ENCODE measurements at regions not wholly inside any gene's neighbourhood (a gene's known extent, or its start where the extent isn't known, plus 50 kb on each side); places are given as distances from the start of the nearest gene placed in this dataset.

- no peak for TF ChIP-seq CTCF (IDR thresholded peaks at IDR 0.05; ENCODE audit: insufficient read depth in 1 of 2, low read depth in 1 of 2, low read length in 1 of 2, severe bottlenecking in 1 of 2, unreplicated experiment in 1 of 2)
- Histone ChIP-seq H3K9me3 (no peaks in the 10 kb centered on the region), H3K4me3 (ENCODE audit: low read depth, low read length) (no peak overlapping the region), H3K27me3 (replicated peaks; ENCODE audit: control insufficient read depth, insufficient read depth, low read length) (no peaks in the 10 kb centered on the region), H3K36me3 (ENCODE audit: control insufficient read depth, insufficient read depth, low read length) (no peaks in the 10 kb centered on the region), H3K4me1 (no peaks in the 10 kb centered on the region; the same call in 1 of the 2 replicates)
- POLR2A ChIA-PET: no interaction called here
- no peaks in the 10 kb centered on the region for H3K9me3 Mint-ChIP-seq (ENCODE audit: unreplicated experiment)
- no peak overlapping the region for H3K4me3 Mint-ChIP-seq (ENCODE audit: unreplicated experiment)
- peaks cover 6% of the 10 kb centered on the region for H3K4me1 Mint-ChIP-seq (ENCODE audit: low read depth, unreplicated experiment)
- DNase-seq: no peak
- H3K36me3 Mint-ChIP-seq (ENCODE audit: insufficient read depth, unreplicated experiment): peaks cover 6% of the 10 kb centered on the region
- CTCF ChIA-PET: no interaction called here
- H3K27ac Mint-ChIP-seq (ENCODE audit: unreplicated experiment): no peak overlapping the region
- no peaks in the 10 kb centered on the region for H3K27me3 Mint-ChIP-seq (ENCODE audit: insufficient read depth, unreplicated experiment)
- no TSS peak for BruUV-seq (replicated peaks)
- intact Hi-C loops (cut with micrococcal nuclease; ENCODE audit: unreplicated experiment): loop anchor here (5.0 kb wide), 1 partner anchor 122 kb away; no protein-coding TSS in a partner anchor
Measured at GRCh38 chr6:144353871-144354314, 68.8 kb downstream of the UTRN start.

GRCh38 chr6:144359783-144360182 is 74.6 kb downstream of the UTRN start:
- no peaks in the 10 kb centered on the region for H3K27me3 ChIP-seq (replicated peaks; ENCODE audit: control insufficient read depth, insufficient read depth, low read length)
- no peaks in the 10 kb centered on the region for H3K36me3 ChIP-seq (ENCODE audit: control insufficient read depth, insufficient read depth, low read length)
- H3K4me1 ChIP-seq: no peaks in the 10 kb centered on the region; the same call in 1 of the 2 replicates
- Mint-ChIP-seq H3K27ac (ENCODE audit: unreplicated experiment) (no peak overlapping the region), H3K27me3 (ENCODE audit: insufficient read depth, unreplicated experiment) (no peaks in the 10 kb centered on the region), H3K4me1 (ENCODE audit: low read depth, unreplicated experiment) (peaks cover 23% of the 10 kb centered on the region), H3K9me3 (ENCODE audit: unreplicated experiment) (no peaks in the 10 kb centered on the region), H3K4me3 (ENCODE audit: unreplicated experiment) (no peak overlapping the region), H3K36me3 (ENCODE audit: insufficient read depth, unreplicated experiment) (peaks cover 24% of the 10 kb centered on the region)
- BruUV-seq (replicated peaks): no TSS peak
- CTCF ChIA-PET: no interaction called here
- H3K9me3 ChIP-seq: no peaks in the 10 kb centered on the region
- no peak for TF ChIP-seq CTCF (IDR thresholded peaks at IDR 0.05; ENCODE audit: insufficient read depth in 1 of 2, low read depth in 1 of 2, low read length in 1 of 2, severe bottlenecking in 1 of 2, unreplicated experiment in 1 of 2)
- POLR2A ChIA-PET: no interaction called here
- intact Hi-C loops (cut with micrococcal nuclease; ENCODE audit: unreplicated experiment): no loop called here
- H3K4me3 ChIP-seq (ENCODE audit: low read depth, low read length): no peak overlapping the region
- no peak for DNase-seq

GRCh38 chr6:144360401-144360800 is 75.3 kb downstream of the UTRN start:
- Mint-ChIP-seq H3K27ac (ENCODE audit: unreplicated experiment) (no peak overlapping the region), H3K4me1 (ENCODE audit: low read depth, unreplicated experiment) (peaks cover 23% of the 10 kb centered on the region), H3K4me3 (ENCODE audit: unreplicated experiment) (no peak overlapping the region), H3K9me3 (ENCODE audit: unreplicated experiment) (no peaks in the 10 kb centered on the region), H3K27me3 (ENCODE audit: insufficient read depth, unreplicated experiment) (no peaks in the 10 kb centered on the region), H3K36me3 (ENCODE audit: insufficient read depth, unreplicated experiment) (peaks cover 21% of the 10 kb centered on the region)
- no TSS peak for BruUV-seq (replicated peaks)
- Histone ChIP-seq H3K4me3 (ENCODE audit: low read depth, low read length) (no peak overlapping the region), H3K27me3 (replicated peaks; ENCODE audit: control insufficient read depth, insufficient read depth, low read length) (no peaks in the 10 kb centered on the region), H3K9me3 (no peaks in the 10 kb centered on the region), H3K36me3 (ENCODE audit: control insufficient read depth, insufficient read depth, low read length) (no peaks in the 10 kb centered on the region), H3K4me1 (no peaks in the 10 kb centered on the region; the same call in 1 of the 2 replicates)
- intact Hi-C loops (cut with micrococcal nuclease; ENCODE audit: unreplicated experiment): no loop called here
- ChIA-PET CTCF (no interaction called here), POLR2A (no interaction called here)
- no peak for TF ChIP-seq CTCF (IDR thresholded peaks at IDR 0.05; ENCODE audit: insufficient read depth in 1 of 2, low read depth in 1 of 2, low read length in 1 of 2, severe bottlenecking in 1 of 2, unreplicated experiment in 1 of 2)
- DNase-seq: no peak
